GM12878 (cell line): ENCODE measurements at regions not wholly inside any gene's neighbourhood (a gene's known extent, or its start where the extent isn't known, plus 50 kb on each side); places are given as distances from the start of the nearest gene placed in this dataset.

Experiments
- ATAC-seq: fragments of 200-7000 bp; cut with Tn5 transposase; 3 replicates; pipeline ENCODE4 v1.9.1; 2020; ENCODE audit warnings: mild to moderate bottlenecking, moderate library complexity
- BruUV-seq: library from RNA; stranded (reverse); fragments of 400-500 nt; replicated peaks from 2 replicates; lab custom pipeline; 2021; lab: Mats Ljungman, UMichigan
- CTCF ChIA-PET: fragments of 300-600 bp; sonication (Branson Sonifier 250); formaldehyde crosslinking; extraction: SDS; loops from one replicate; lab custom pipeline; 2021; ENCODE audit warnings: inconsistent platforms; lab: Yijun Ruan, JAX
- POLR2A ChIA-PET: fragments of 350-600 bp; formaldehyde crosslinking; extraction: SDS; loops from one replicate; lab custom pipeline; 2021; ENCODE audit warnings: inconsistent platforms; lab: Charles Lee
- RAD21 ChIA-PET: fragments of 300-600 bp; sonication (Branson Sonifier 250); formaldehyde crosslinking; loops from one replicate; lab custom pipeline; 2023; ENCODE audit warnings: antibody characterized with exemption; ENCODE audit not compliant: unreplicated experiment; lab: Charles Lee
- SMC1A ChIA-PET: fragments of 300-600 bp; sonication (Branson Sonifier 250); formaldehyde crosslinking; loops from one replicate; lab custom pipeline; 2023; ENCODE audit not compliant: unreplicated experiment, uncharacterized antibody; lab: Charles Lee
- DNase-seq: peaks from one replicate; pipeline ENCODE4 v3.0.0-alpha.2; 2011; ENCODE audit warnings: low read depth, low spot score
- FAIRE-seq: peaks from 3 replicates; lab custom pipeline; 2011; peaks lifted over from hg19 to GRCh38; lab: Jason Lieb, UNC
- H2AFZ ChIP-seq: 2 replicates; pipeline ENCODE4 v1.6.0; 2011; ENCODE audit warnings: low read depth, low read length, control low read depth; ENCODE audit not compliant: control insufficient read depth
- H3K27ac ChIP-seq: 2 replicates; pipeline ENCODE4 v1.5.1; 2011; ENCODE audit warnings: control low read depth; ENCODE audit not compliant: control insufficient read depth, insufficient read depth
- H3K27me3 ChIP-seq, 2 experiments: replicated peaks in 1 of 2; 2 replicates each; pipeline versions ENCODE4 v1.6.0 to v1.6.1; 2011; ENCODE audit warnings: low read length in 1 of 2; ENCODE audit not compliant: control insufficient read depth in 2 of 2, insufficient read depth in 2 of 2
- H3K36me3 ChIP-seq, 2 experiments: 2 replicates each; pipeline ENCODE4 v1.5.1; 2011; ENCODE audit warnings: low read length in 1 of 2; ENCODE audit not compliant: control insufficient read depth in 2 of 2, insufficient read depth in 2 of 2
- H3K4me1 ChIP-seq: 2 replicates; pipeline ENCODE4 v1.6.1; 2011; ENCODE audit warnings: mild to moderate bottlenecking, low read length, moderate library complexity, mixed read lengths; ENCODE audit not compliant: control insufficient read depth, insufficient read depth
- H3K4me2 ChIP-seq: 2 replicates; pipeline ENCODE4 v1.6.0; 2011; ENCODE audit warnings: control low read depth; ENCODE audit not compliant: control insufficient read depth, insufficient read depth
- H3K4me3 ChIP-seq: fragments of 200-600 bp; sonication (generic); 2 replicates; pipeline ENCODE4 v1.5.1; 2016
- H3K79me2 ChIP-seq: 2 replicates; pipeline ENCODE4 v1.6.0; 2011; ENCODE audit warnings: low read length; ENCODE audit not compliant: control insufficient read depth, insufficient read depth
- H3K9ac ChIP-seq: 2 replicates; pipeline ENCODE4 v1.8.0; 2011; ENCODE audit warnings: low read length, control low read depth, mixed read lengths; ENCODE audit not compliant: control insufficient read depth, insufficient read depth
- H3K9me3 ChIP-seq: replicated peaks from 3 replicates; pipeline ENCODE4 v1.5.1; 2011; ENCODE audit warnings: mild to moderate bottlenecking, low read length; ENCODE audit not compliant: control insufficient read depth, insufficient read depth
- H4K20me1 ChIP-seq: 2 replicates; pipeline ENCODE4 v1.6.0; 2011; ENCODE audit not compliant: control insufficient read depth, insufficient read depth
- CHD4 ChIP-seq: fragments of 200-600 bp; sonication (generic); IDR thresholded peaks from 2 replicates; pipeline ENCODE4 v1.6.1; 2016; ENCODE audit warnings: mild to moderate bottlenecking
- EP300 ChIP-seq, 2 experiments: fragments of 150-350 bp in 1 of 2; IDR thresholded peaks; 2 replicates each; pipeline ENCODE4 v1.6.1; 2011 to 2012; ENCODE audit warnings: low read depth in 2 of 2, low read length in 2 of 2, borderline replicate concordance in 1 of 2, improper control_type of control experiment in 1 of 2, inconsistent platforms in 1 of 2; ENCODE audit not compliant: control insufficient read depth in 1 of 2
- ESRRA ChIP-seq: IDR thresholded peaks from 2 replicates; pipeline ENCODE4 v1.6.1; 2012; ENCODE audit warnings: mild to moderate bottlenecking, low read length, improper control_type of control experiment
- FOXK2 ChIP-seq: fragments of 450-650 bp; IDR thresholded peaks from 2 replicates; pipeline ENCODE4 v1.6.1; 2017; ENCODE audit warnings: mild to moderate bottlenecking, moderate library complexity
- GATAD2B ChIP-seq: fragments of 450-650 bp; conservative IDR thresholded peaks from 2 replicates; pipeline ENCODE4 v1.6.1; 2017; ENCODE audit warnings: low read depth, mild to moderate bottlenecking, moderate library complexity
- HDAC2 ChIP-seq: fragments of 200-600 bp; sonication (generic); IDR thresholded peaks from 2 replicates; pipeline ENCODE4 v1.6.1; 2017
- NFYB ChIP-seq: IDR thresholded peaks from 2 replicates; pipeline ENCODE4 v1.6.1; 2011; ENCODE audit warnings: low read depth, mild to moderate bottlenecking, low read length, improper control_type of control experiment, moderate library complexity; ENCODE audit not compliant: insufficient read depth
- NR2C2 ChIP-seq: IDR thresholded peaks from 2 replicates; pipeline ENCODE4 v1.6.1; 2011; ENCODE audit warnings: borderline replicate concordance, low read depth; ENCODE audit not compliant: control insufficient read depth, insufficient read length
- RCOR1 ChIP-seq: conservative IDR thresholded peaks from 2 replicates; pipeline ENCODE4 v1.6.1; 2012; ENCODE audit warnings: low read depth, low read length, improper control_type of control experiment
- SIX5 ChIP-seq: IDR thresholded peaks from 2 replicates; pipeline ENCODE4 v1.6.1; 2011; ENCODE audit warnings: mild to moderate bottlenecking, low read depth, low read length, moderate library complexity; ENCODE audit not compliant: severe bottlenecking
- SKIL ChIP-seq: fragments of 450-650 bp; IDR thresholded peaks from 2 replicates; pipeline ENCODE4 v1.6.1; 2017; ENCODE audit warnings: mild to moderate bottlenecking, low read depth, inconsistent platforms; ENCODE audit not compliant: poor library complexity, severe bottlenecking
- SMARCA5 ChIP-seq: fragments of 450-650 bp; IDR thresholded peaks from 2 replicates; pipeline ENCODE4 v1.6.1; 2017; ENCODE audit warnings: mild to moderate bottlenecking
- SMC3 ChIP-seq: IDR thresholded peaks from 2 replicates; pipeline ENCODE4 v1.6.1; 2011; ENCODE audit warnings: low read length, improper control_type of control experiment, borderline replicate concordance
- SREBF2 ChIP-seq: IDR thresholded peaks from 2 replicates; pipeline ENCODE4 v1.6.1; 2012; ENCODE audit warnings: mild to moderate bottlenecking, low read length
- SRF ChIP-seq, 2 experiments: IDR thresholded peaks; 2 replicates each; pipeline ENCODE4 v1.6.1; 2011; ENCODE audit warnings: low read depth in 2 of 2, low read length in 2 of 2, mild to moderate bottlenecking in 1 of 2, moderate library complexity in 1 of 2
- TAF1 ChIP-seq: IDR thresholded peaks from 2 replicates; pipeline ENCODE4 v1.6.1; 2011; ENCODE audit warnings: mild to moderate bottlenecking, low read depth, low read length, borderline replicate concordance
- YY1 ChIP-seq: IDR thresholded peaks from 2 replicates; pipeline ENCODE4 v1.6.1; 2011; ENCODE audit warnings: low read depth, mild to moderate bottlenecking, low read length
- ZNF384 ChIP-seq: IDR thresholded peaks from 2 replicates; pipeline ENCODE4 v1.6.1; 2012; ENCODE audit warnings: low read depth, mild to moderate bottlenecking, low read length, improper control_type of control experiment, borderline replicate concordance
- ZNF622 ChIP-seq: fragments of 450-650 bp; IDR thresholded peaks from 2 replicates; pipeline ENCODE4 v1.6.1; 2017; ENCODE audit warnings: mild to moderate bottlenecking, inconsistent platforms
- WGBS: methylation state at CpG from one replicate; pipeline ENCODE4 v1.1.6; 2016; ENCODE audit warnings: low lambda C conversion rate; ENCODE audit not compliant: insufficient replicate concordance, insufficient coverage; ENCODE audit errors: missing lambda C conversion rate; 5-methylcytosine and 5-hydroxymethylcytosine counted together
- in situ Hi-C: fragments of 300-500 bp; cut with MboI; formaldehyde crosslinking; loops from 9 replicates; pipeline ENCODE4 v1.14.3; 2018; ENCODE audit warnings: mixed read lengths
- intact Hi-C: fragments of 100-400 bp; cut with micrococcal nuclease; formaldehyde crosslinking; loops from one replicate; pipeline ENCODE4 v1.14.2; 2022; ENCODE audit not compliant: unreplicated experiment
- TF ChIP-seq, protein P1 (sequence below): IDR thresholded peaks from 2 replicates; pipeline ENCODE4 v1.6.1; 2011; ENCODE audit warnings: borderline replicate concordance, low read depth, mild to moderate bottlenecking, moderate library complexity, mixed read lengths, low read length; ENCODE audit not compliant: insufficient read depth; ENCODE audit errors: extremely low read length

- TF ChIP-seq NR2C2 (no peak), SKIL (no peak), SRF (IDR thresholded peaks at IDR 0.05; ENCODE audit: low read depth in 2 of 2, low read length in 2 of 2) (no peak), ESRRA (no peak), TAF1 (no peak), SIX5 (no peak), ZNF384 (no peak), EP300 (IDR thresholded peaks at IDR 0.05; ENCODE audit: borderline replicate concordance in 1 of 2, control insufficient read depth in 1 of 2, low read depth in 2 of 2, low read length in 2 of 2) (no peak), NFYB (no peak), ZNF622 (no peak), SMARCA5 (no peak), CHD4 (no peak), YY1 (no peak), SREBF2 (no peak), SMC3 (no peak), FOXK2 (no peak), RCOR1 (no peak), HDAC2 (no peak), GATAD2B (no peak)
- TF ChIP-seq, protein P1, sequence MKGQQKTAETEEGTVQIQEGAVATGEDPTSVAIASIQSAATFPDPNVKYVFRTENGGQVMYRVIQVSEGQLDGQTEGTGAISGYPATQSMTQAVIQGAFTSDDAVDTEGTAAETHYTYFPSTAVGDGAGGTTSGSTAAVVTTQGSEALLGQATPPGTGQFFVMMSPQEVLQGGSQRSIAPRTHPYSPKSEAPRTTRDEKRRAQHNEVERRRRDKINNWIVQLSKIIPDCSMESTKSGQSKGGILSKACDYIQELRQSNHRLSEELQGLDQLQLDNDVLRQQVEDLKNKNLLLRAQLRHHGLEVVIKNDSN, result no peak
- DNase-seq (no peak), FAIRE-seq (no peak), ATAC-seq (no peak)
- no peaks in the 10 kb centered on the region for H3K4me1 ChIP-seq
- no peak overlapping the region for H3K4me3 ChIP-seq
- H3K4me2 ChIP-seq, result no peak overlapping the region
- H3K9me3 ChIP-seq, result no peaks in the 10 kb centered on the region
- ChIA-PET CTCF (interaction anchor here (0.7 to 1.0 kb wide), 2 partner anchors 13 to 401 kb away, joined by 3 read pairs; no protein-coding TSS in a partner anchor), POLR2A (no interaction called here), RAD21 (no interaction called here), SMC1A (interaction anchor here (1.3 kb wide), 1 partner anchor 11 kb away, joined by 3 read pairs; no protein-coding TSS in a partner anchor)
- H4K20me1 ChIP-seq, result no peaks in the 10 kb centered on the region
- intact Hi-C loops, result no loop called here
- H3K9ac ChIP-seq, result no peak overlapping the region
- no TSS peak for BruUV-seq
- WGBS, result 37% methylated on average over 4 of the region's 4 CpGs
- H3K36me3 ChIP-seq, result no peaks in the 10 kb centered on the region
- no peak overlapping the region for H2AFZ ChIP-seq
- in situ Hi-C loops, result no loop called here
- H3K27ac ChIP-seq, result no peak overlapping the region
- no peaks in the 10 kb centered on the region for H3K79me2 ChIP-seq
- H3K27me3 ChIP-seq, result no peaks in the 10 kb centered on the region
These were observed 69.0 kb upstream of the OR13F1 start for GRCh38 chr9:104435059-104435458.
